ENCODE measurements at regions not wholly inside any gene's neighbourhood (a gene's known extent, or its start where the extent isn't known, plus 50 kb on each side); places are given as distances from the start of the nearest gene placed in this dataset.

- H3K27ac ChIP-seq (ENCODE audit: low read depth, low read length): no peak overlapping the region
- no peak overlapping the region for H2AFZ ChIP-seq (ENCODE audit: low read length)
- no peaks in the 10 kb centered on the region for H3K9me3 ChIP-seq (ENCODE audit: low read depth, low read length)
- DNase-seq (ENCODE audit: insufficient read length, low spot score, missing footprints): no peak
- H3K79me2 ChIP-seq (ENCODE audit: insufficient read depth, low read length): no peaks in the 10 kb centered on the region
- no peak for TF ChIP-seq CTCF (IDR thresholded peaks at IDR 0.05; ENCODE audit: extremely low read depth, low read depth, low read length)
- H3K4me2 ChIP-seq (ENCODE audit: insufficient read depth, low read length): no peak overlapping the region
- H3K4me1 ChIP-seq (ENCODE audit: insufficient read depth, low read length): no peaks in the 10 kb centered on the region
- no peaks in the 10 kb centered on the region for H4K20me1 ChIP-seq (ENCODE audit: insufficient read depth, low read length)
- no peak overlapping the region for H3K4me3 ChIP-seq (ENCODE audit: insufficient read depth, low read length)
- no peaks in the 10 kb centered on the region for H3K27me3 ChIP-seq (ENCODE audit: insufficient read depth, low read length)
- no peaks in the 10 kb centered on the region for H3K36me3 ChIP-seq (ENCODE audit: insufficient read depth, low read length)
These were observed 976.3 kb upstream of the RAG2 start for GRCh38 chr11:37574361-37574760.

GRCh38 chr11:37572491-37573171 lies 974.6 kb upstream of the RAG2 start:
- H2AFZ ChIP-seq (ENCODE audit: low read length): no peak overlapping the region
- no peaks in the 10 kb centered on the region for H3K27me3 ChIP-seq (ENCODE audit: insufficient read depth, low read length)
- no peak overlapping the region for H3K4me3 ChIP-seq (ENCODE audit: insufficient read depth, low read length)
- H3K9me3 ChIP-seq (ENCODE audit: low read depth, low read length): no peaks in the 10 kb centered on the region
- DNase-seq (ENCODE audit: insufficient read length, low spot score, missing footprints): no peak
- no peak for TF ChIP-seq CTCF (IDR thresholded peaks at IDR 0.05; ENCODE audit: extremely low read depth, low read depth, low read length)
- H3K27ac ChIP-seq (ENCODE audit: low read depth, low read length): no peak overlapping the region
- H3K4me2 ChIP-seq (ENCODE audit: insufficient read depth, low read length): no peak overlapping the region
- no peaks in the 10 kb centered on the region for H3K36me3 ChIP-seq (ENCODE audit: insufficient read depth, low read length)
- no peaks in the 10 kb centered on the region for H3K4me1 ChIP-seq (ENCODE audit: insufficient read depth, low read length)
- no peaks in the 10 kb centered on the region for H3K79me2 ChIP-seq (ENCODE audit: insufficient read depth, low read length)
- H4K20me1 ChIP-seq (ENCODE audit: insufficient read depth, low read length): no peaks in the 10 kb centered on the region

- no peak overlapping the region for H2AFZ ChIP-seq (ENCODE audit: low read length)
- H4K20me1 ChIP-seq (ENCODE audit: insufficient read depth, low read length): no peaks in the 10 kb centered on the region
- H3K27me3 ChIP-seq (ENCODE audit: insufficient read depth, low read length): no peaks in the 10 kb centered on the region
- no peak overlapping the region for H3K4me3 ChIP-seq (ENCODE audit: insufficient read depth, low read length)
- no peaks in the 10 kb centered on the region for H3K79me2 ChIP-seq (ENCODE audit: insufficient read depth, low read length)
- no peak for TF ChIP-seq CTCF (IDR thresholded peaks at IDR 0.05; ENCODE audit: extremely low read depth, low read depth, low read length)
- H3K4me2 ChIP-seq (ENCODE audit: insufficient read depth, low read length): no peak overlapping the region
- H3K4me1 ChIP-seq (ENCODE audit: insufficient read depth, low read length): no peaks in the 10 kb centered on the region
- H3K36me3 ChIP-seq (ENCODE audit: insufficient read depth, low read length): no peaks in the 10 kb centered on the region
- H3K9me3 ChIP-seq (ENCODE audit: low read depth, low read length): no peaks in the 10 kb centered on the region
- DNase-seq (ENCODE audit: insufficient read length, low spot score, missing footprints): no peak
- H3K27ac ChIP-seq (ENCODE audit: low read depth, low read length): no peak overlapping the region
These were observed 973.2 kb upstream of the RAG2 start for GRCh38 chr11:37571246-37571645.

DNA sequence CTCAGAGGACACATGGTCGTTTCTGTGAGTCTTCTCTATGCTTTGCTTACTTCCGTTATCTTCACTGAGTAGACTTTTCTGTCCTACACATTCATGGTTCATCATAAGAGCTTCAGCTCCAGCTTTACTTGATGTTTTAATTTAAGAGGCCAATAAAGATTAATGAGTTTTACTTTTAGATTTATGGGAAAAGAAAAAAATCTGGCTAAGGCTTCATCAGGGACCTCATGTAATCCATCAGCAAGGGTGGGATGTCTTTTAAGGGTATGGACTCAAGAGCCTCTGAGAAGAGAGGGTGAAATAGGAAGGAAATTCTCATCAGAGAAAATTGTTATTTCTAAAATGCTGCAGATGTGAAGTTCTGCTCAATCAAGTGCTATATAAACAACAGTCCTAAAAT lies 963.0 kb upstream of the RAG2 start:
- Histone ChIP-seq H3K4me2 (ENCODE audit: insufficient read depth, low read length) (no peak overlapping the region), H3K4me3 (ENCODE audit: insufficient read depth, low read length) (no peak overlapping the region), H3K4me1 (ENCODE audit: insufficient read depth, low read length) (no peaks in the 10 kb centered on the region), H3K36me3 (ENCODE audit: insufficient read depth, low read length) (no peaks in the 10 kb centered on the region), H2AFZ (ENCODE audit: low read length) (no peak overlapping the region), H3K9me3 (ENCODE audit: low read depth, low read length) (no peaks in the 10 kb centered on the region), H3K27ac (ENCODE audit: low read depth, low read length) (no peak overlapping the region), H3K27me3 (ENCODE audit: insufficient read depth, low read length) (no peaks in the 10 kb centered on the region), H4K20me1 (ENCODE audit: insufficient read depth, low read length) (no peaks in the 10 kb centered on the region), H3K79me2 (ENCODE audit: insufficient read depth, low read length) (no peaks in the 10 kb centered on the region)
- no peak for TF ChIP-seq CTCF (IDR thresholded peaks at IDR 0.05; ENCODE audit: extremely low read depth, low read depth, low read length)
- DNase-seq (ENCODE audit: insufficient read length, low spot score, missing footprints): no peak

Measured in osteoblast (primary cell).